HG03432 (cell line): ENCODE measurements at regions not wholly inside any gene's neighbourhood (a gene's known extent, or its start where the extent isn't known, plus 50 kb on each side); places are given as distances from the start of the nearest gene placed in this dataset.

Experiments
- ATAC-seq: cut with Tn5 transposase; IDR thresholded peaks from one replicate; pipeline ENCODE4 v1.9.1; 2021; ENCODE audit warnings: mild to moderate bottlenecking, moderate library complexity; ENCODE audit not compliant: unreplicated experiment

GRCh38 chr2:67215214-67216055 lies 181.7 kb upstream of the ETAA1 start:
- ATAC-seq: no peak

- no peak for ATAC-seq
Observed at GRCh38 chr2:67216103-67216502, 181.0 kb upstream of the ETAA1 start.

- no peak for ATAC-seq
Observed at GRCh38 chr2:67216881-67217280, 180.3 kb upstream of the ETAA1 start.

GRCh38 chr2:67217398-67217797 lies 179.7 kb upstream of the ETAA1 start:
- ATAC-seq: no peak

GRCh38 chr2:67218056-67218455 lies 179.1 kb upstream of the ETAA1 start:
- no peak for ATAC-seq

DNA sequence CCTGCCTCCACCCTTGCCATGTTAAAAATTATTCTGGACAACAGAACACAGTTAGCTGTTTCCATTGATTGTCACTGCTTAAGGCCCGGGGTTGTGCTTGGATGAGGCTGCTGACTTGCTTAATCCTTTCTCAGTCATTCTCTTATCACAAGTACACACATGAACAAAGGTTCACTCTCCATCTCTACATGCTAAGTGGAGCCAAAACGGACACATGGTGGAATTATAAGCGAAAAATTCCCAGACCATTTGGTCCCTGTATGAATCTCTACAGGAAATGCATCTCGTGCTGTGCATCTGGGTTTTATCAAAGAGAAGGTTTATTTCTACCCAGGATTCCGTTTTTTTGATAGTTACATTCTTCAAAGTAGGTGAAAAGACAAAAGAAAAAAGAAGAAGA lies 177.5 kb upstream of the ETAA1 start:
- no peak for ATAC-seq

DNA sequence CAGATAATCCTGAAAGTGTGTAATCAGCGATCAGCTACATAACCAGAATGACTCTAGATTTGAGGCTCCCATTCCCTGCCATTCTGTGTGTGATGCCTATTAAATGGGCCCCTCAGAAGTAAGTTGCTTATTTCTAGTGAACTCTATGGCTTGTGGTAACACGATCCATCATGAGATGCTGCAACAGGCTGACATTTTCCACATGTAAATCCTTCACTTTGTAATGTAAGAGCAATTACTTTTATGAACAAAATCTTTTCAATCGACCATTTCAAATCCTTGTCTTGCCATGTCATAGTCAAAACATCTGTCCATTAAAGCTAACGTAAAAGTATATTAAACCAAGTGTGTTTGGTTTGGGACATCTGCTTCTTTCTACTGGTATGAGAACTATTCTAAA lies 175.9 kb upstream of the ETAA1 start:
- ATAC-seq: no peak

DNA sequence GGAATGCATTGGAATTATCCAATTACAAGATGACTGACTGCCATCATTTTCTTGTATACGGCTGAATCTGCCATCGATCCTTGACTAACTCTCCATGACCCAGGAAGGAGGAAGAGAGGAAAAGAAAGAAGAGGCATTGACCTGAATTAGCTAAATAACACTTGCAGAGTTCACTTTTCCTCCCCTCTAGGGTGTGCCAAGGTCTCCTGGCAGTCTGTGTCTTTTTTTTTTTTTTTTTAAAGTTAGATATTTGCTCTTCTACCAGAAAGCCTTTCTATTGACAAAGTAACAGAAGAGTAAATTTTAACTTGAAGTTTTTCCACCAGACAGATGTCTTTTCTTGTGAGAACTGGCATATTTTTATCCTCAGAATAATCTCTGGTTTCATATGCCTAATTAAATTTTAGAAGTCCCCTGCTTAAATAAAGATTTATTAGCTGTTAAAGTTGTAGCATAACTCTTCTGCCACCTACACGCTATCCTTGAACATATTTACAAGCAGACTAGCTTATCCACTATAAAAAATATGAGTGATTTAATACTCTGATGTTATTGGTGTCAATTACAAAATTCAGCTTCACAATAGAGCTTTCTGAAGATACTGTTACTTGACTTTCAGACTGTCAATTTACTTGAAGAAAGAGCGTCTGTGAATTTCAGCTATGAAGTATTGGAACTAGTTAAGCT lies 171.7 kb upstream of the ETAA1 start:
- ATAC-seq: no peak

- no peak for ATAC-seq
Observed at GRCh38 chr2:67229706-67230105, 167.4 kb upstream of the ETAA1 start.

DNA sequence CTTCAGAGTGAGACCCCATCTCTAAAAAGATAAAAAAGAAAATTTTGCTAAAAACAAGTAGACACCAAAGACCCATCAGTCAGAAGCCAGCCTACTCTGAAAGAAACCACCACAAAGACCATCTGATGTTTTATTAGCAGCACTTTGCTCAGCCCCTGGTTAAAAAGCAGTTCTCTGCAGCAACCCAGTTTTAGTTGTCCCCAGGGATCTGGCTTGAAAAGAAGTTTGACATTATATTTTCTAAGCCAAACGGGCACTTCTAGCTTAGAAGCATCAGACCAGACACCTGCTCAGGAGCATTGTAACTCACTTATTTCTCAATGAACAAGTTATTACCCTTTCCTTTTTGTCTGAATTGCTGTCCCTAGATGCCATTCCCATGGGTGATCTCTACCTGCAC lies 164.2 kb upstream of the ETAA1 start:
- no peak for ATAC-seq

GRCh38 chr2:67234440-67234839 lies 162.7 kb upstream of the ETAA1 start:
- no peak for ATAC-seq

DNA sequence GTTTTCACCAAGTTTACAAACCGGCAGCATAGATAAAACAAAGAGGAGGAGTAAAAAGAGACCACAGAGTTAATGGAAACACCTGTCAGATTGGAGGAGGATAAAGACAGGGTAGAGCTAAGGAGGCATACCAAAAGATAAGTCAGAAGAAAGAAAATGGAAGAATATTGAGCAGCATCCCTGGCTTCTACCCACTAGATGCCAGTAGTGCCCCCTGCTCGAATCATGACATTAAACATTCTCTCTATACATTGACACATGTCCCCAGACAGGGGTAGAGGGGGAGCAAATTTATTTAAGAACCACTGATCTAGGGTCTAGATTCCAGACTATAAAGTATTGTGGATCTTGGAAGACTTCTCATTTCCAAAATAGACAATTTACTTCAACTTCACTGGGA lies 159.8 kb upstream of the ETAA1 start:
- ATAC-seq: no peak

DNA sequence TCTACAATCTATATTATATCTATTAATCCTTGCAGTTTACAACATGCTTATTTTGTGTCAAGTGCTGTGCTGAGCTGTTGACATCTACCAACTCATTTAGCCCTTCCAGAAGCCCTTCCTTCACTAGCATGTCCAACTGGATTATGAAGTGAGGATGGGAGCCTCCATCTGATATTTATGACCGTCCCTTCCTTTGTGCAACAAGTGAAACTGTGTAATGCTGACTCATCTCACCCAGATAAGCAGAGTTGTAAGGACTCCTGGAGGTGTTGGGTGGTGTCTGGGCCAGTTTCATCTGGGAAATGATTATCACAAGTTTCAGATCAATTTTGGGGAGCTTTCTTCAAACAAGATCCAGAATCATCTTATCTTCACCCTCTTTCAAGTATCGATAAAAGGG lies 156.6 kb upstream of the ETAA1 start:
- no peak for ATAC-seq

DNA sequence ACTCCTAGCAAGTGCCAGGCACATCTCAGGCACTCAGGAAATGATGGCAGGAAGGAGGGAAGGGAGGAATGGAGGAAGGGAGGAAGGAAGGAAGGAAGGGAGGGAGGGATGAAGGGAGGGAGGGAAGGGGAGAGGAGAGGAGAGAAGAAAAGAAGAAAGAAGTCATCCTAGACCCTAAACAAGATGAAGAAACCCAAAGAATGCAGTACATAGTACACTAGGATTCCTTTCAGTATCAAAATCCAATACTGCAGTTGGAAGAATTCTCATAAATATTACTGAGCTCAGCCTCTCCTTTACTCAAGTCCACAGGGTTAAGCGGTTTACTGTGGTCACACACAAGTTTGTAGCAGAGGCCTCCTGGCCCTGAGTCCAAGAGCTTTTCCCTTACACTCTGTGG lies 155.7 kb upstream of the ETAA1 start:
- ATAC-seq: no peak

- ATAC-seq: no peak
Observed at GRCh38 chr2:67242456-67242855, 154.7 kb upstream of the ETAA1 start.

GRCh38 chr2:67243919-67244318 lies 153.2 kb upstream of the ETAA1 start:
- no peak for ATAC-seq

- ATAC-seq: no peak
Observed at GRCh38 chr2:67246791-67247190, 150.3 kb upstream of the ETAA1 start.

GRCh38 chr2:67251741-67252140 lies 145.4 kb upstream of the ETAA1 start:
- ATAC-seq: no peak

DNA sequence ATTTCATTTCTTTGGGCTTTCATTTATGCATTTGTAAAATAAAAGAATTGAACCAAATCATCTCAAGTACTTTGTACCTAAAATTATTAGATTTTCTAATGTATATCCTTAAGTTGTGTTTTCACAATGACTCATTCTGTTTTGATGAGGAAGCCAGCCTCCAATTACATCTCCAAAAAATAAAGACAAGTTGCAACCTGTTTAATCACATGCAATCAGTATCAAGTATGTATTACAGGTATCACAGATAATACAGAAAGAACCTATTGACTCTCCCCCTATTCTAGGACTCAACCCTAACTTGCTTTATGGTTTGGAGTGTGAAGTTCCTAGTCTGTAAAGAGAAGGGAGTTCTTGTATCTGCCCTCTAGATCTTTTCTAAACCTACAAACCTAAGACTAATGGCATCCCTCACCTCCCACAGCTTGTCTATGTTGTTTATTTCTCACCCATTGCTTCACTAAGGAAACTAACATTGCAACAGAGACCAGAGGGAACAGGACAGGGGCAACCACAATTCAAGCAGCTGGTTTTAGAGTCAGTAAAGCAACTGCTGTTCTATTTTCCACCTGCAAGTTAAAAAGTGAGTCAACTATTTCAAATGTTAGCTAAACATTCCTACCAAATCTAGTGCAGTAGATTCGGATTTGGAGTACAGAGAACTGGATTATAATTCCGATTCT lies 141.1 kb upstream of the ETAA1 start:
- no peak for ATAC-seq

- no peak for ATAC-seq
Observed at GRCh38 chr2:67256892-67257291, 140.2 kb upstream of the ETAA1 start.

- no peak for ATAC-seq
Observed at GRCh38 chr2:67258122-67258521, 139.0 kb upstream of the ETAA1 start.

DNA sequence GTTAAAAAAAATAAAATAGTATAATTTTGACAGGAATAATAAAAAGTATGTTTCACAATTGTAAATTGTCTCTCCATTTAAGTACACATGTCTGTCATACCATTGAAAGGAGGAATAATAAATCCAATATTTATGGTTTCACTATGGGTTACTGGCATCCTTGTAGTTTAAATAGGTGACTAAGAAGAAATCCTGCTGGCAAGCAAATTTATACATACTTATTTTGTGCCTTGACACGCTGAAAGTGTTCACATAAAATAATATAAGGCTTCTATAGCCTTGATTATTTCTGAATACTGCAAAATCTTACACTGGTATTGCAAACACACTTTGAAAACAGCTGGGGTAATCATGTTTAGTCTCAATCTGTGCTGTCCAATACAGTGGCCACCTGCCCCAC lies 138.3 kb upstream of the ETAA1 start:
- no peak for ATAC-seq
